HL-60 (cell line): ENCODE measurements at regions not wholly inside any gene's neighbourhood (a gene's known extent, or its start where the extent isn't known, plus 50 kb on each side); places are given as distances from the start of the nearest gene placed in this dataset.
"Not testable (repeated sequence)": the region's sequence is repeated elsewhere in the genome, so short reads cannot be mapped to it uniquely, and the experiment has no call there.

Experiments used
- DNase-seq, 2 experiments: peaks; one replicate each; pipeline ENCODE4 v3.0.0-alpha.2; 2010 to 2020; ENCODE audit warnings: low read depth in 1 of 2, low spot score in 1 of 2
- H3K27ac ChIP-seq: fragments of 250-450 bp; sonication (Bioruptor Pico); replicated peaks from 2 replicates; pipeline ENCODE4 v1.5.1; 2020; ENCODE audit warnings: mild to moderate bottlenecking, moderate library complexity
- H3K27me3 ChIP-seq: fragments of 250-450 bp; sonication (Bioruptor Pico); 2 replicates; pipeline ENCODE4 v1.5.1; 2021; ENCODE audit warnings: mild to moderate bottlenecking, moderate library complexity; ENCODE audit not compliant: insufficient read depth, poor library complexity, severe bottlenecking
- H3K4me3 ChIP-seq: replicated peaks from 2 replicates; pipeline ENCODE4 v1.5.1; 2011; ENCODE audit warnings: mild to moderate bottlenecking, control low read depth, low read length; ENCODE audit not compliant: insufficient read depth
- GABPA ChIP-seq: IDR thresholded peaks from 2 replicates; pipeline ENCODE4 v1.6.1; 2012; ENCODE audit warnings: low read depth
- POLR2AphosphoS5 ChIP-seq: IDR thresholded peaks from 2 replicates; pipeline ENCODE4 v1.6.1; 2012; ENCODE audit warnings: low read depth
- SPI1 ChIP-seq: IDR thresholded peaks from 2 replicates; pipeline ENCODE4 v1.6.1; 2012; ENCODE audit warnings: low read depth, mild to moderate bottlenecking, borderline replicate concordance
- TF ChIP-seq, protein P1 (sequence below): IDR thresholded peaks from one replicate; pipeline ENCODE4 v1.5.1; 2011; ENCODE audit warnings: low read length, control low read depth, inconsistent platforms; ENCODE audit not compliant: insufficient read depth
- TF ChIP-seq, protein P2 (sequence below): IDR thresholded peaks from 2 replicates; pipeline ENCODE4 v1.6.1; 2012; ENCODE audit warnings: low read depth; ENCODE audit not compliant: insufficient replicate concordance

DNA sequence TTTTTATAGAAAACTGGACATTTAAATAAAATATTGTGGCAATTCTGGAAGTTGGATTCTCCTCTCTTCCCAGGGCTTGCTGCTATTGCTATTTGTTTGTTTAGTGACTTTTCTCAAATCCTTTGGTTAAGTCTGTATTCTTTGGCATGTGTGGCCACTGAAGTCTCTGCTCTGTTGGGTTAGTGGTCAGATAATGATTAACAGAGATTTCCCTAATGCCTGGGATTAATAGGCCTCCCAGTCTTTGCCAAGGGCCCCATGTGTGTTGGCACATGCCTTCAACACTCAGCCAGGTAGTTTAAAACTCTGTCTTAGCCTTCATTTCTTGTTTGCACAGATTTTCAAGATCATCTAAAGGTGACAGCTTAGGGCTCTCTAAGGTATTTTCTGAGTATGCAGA lies 92.8 kb upstream of the EPB41L4A start:
- DNase-seq = no peak
- H3K27ac ChIP-seq = no peak overlapping the region

DNA sequence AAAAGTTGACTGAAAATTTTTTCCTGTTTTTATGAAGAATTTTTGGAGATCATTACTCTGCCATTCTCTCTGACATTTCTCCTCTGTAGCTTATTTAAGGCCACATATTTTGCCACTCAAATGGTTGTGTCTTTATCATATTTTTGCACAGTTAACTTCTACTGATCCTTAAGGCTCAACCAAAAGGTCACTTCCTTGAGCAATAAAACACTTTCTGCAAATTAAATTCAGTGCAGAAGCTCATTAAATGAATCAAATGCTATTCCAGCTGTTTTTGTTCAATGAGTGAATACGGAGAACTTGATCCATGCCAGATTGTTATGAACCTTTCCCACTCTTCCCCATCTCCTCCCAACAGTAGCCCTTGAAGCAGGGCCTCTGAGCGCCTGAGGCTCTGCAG lies 93.8 kb upstream of the EPB41L4A start:
- Histone ChIP-seq H3K27me3 (no peaks in the 10 kb centered on the region), H3K27ac (no peak overlapping the region), H3K4me3 (no peak overlapping the region)
- TF ChIP-seq, protein P1, sequence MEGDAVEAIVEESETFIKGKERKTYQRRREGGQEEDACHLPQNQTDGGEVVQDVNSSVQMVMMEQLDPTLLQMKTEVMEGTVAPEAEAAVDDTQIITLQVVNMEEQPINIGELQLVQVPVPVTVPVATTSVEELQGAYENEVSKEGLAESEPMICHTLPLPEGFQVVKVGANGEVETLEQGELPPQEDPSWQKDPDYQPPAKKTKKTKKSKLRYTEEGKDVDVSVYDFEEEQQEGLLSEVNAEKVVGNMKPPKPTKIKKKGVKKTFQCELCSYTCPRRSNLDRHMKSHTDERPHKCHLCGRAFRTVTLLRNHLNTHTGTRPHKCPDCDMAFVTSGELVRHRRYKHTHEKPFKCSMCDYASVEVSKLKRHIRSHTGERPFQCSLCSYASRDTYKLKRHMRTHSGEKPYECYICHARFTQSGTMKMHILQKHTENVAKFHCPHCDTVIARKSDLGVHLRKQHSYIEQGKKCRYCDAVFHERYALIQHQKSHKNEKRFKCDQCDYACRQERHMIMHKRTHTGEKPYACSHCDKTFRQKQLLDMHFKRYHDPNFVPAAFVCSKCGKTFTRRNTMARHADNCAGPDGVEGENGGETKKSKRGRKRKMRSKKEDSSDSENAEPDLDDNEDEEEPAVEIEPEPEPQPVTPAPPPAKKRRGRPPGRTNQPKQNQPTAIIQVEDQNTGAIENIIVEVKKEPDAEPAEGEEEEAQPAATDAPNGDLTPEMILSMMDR = no peak
- TF ChIP-seq, protein P2, sequence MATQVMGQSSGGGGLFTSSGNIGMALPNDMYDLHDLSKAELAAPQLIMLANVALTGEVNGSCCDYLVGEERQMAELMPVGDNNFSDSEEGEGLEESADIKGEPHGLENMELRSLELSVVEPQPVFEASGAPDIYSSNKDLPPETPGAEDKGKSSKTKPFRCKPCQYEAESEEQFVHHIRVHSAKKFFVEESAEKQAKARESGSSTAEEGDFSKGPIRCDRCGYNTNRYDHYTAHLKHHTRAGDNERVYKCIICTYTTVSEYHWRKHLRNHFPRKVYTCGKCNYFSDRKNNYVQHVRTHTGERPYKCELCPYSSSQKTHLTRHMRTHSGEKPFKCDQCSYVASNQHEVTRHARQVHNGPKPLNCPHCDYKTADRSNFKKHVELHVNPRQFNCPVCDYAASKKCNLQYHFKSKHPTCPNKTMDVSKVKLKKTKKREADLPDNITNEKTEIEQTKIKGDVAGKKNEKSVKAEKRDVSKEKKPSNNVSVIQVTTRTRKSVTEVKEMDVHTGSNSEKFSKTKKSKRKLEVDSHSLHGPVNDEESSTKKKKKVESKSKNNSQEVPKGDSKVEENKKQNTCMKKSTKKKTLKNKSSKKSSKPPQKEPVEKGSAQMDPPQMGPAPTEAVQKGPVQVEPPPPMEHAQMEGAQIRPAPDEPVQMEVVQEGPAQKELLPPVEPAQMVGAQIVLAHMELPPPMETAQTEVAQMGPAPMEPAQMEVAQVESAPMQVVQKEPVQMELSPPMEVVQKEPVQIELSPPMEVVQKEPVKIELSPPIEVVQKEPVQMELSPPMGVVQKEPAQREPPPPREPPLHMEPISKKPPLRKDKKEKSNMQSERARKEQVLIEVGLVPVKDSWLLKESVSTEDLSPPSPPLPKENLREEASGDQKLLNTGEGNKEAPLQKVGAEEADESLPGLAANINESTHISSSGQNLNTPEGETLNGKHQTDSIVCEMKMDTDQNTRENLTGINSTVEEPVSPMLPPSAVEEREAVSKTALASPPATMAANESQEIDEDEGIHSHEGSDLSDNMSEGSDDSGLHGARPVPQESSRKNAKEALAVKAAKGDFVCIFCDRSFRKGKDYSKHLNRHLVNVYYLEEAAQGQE = no peak
- no peak for TF ChIP-seq GABPA
- TF ChIP-seq POLR2AphosphoS5 = no peak
- TF ChIP-seq SPI1 = no peak
- DNase-seq = no peak

More for the DNA sequence above, 92.8 kb upstream of the EPB41L4A start:
- TF ChIP-seq POLR2AphosphoS5 (no peak), GABPA (no peak), SPI1 (no peak)
- TF ChIP-seq, protein P2 = no peak
- TF ChIP-seq, protein P1 = no peak
- Histone ChIP-seq H3K4me3 (no peak overlapping the region), H3K27me3 (no peaks in the 10 kb centered on the region)

DNA sequence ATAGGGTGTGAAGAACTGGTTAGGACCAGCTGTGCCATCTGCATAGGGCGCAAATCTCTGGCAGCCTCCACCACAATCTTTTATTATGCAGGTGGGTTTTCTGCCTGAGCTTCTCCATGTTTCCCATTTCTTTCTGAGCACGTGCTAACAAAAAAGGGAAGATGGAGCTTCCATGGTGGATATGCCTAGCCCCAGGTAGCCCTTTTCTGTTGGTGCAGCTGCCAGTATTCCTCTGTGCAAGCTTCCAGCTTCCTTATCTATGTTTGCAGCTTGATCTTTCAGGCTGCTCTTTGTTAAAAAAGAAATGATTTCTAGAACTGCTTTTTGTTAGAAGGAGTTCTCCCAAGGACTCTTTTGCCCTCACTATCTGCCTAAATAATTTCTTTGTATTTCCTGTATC lies 95.0 kb upstream of the EPB41L4A start:
- Histone ChIP-seq H3K27ac (no peak overlapping the region), H3K4me3 (no peak overlapping the region), H3K27me3 (no peaks in the 10 kb centered on the region)
- no peak for TF ChIP-seq GABPA
- TF ChIP-seq POLR2AphosphoS5 = no peak
- no peak for TF ChIP-seq SPI1
- TF ChIP-seq, protein P1 = no peak
- TF ChIP-seq, protein P2 = no peak
- no peak for DNase-seq

DNA sequence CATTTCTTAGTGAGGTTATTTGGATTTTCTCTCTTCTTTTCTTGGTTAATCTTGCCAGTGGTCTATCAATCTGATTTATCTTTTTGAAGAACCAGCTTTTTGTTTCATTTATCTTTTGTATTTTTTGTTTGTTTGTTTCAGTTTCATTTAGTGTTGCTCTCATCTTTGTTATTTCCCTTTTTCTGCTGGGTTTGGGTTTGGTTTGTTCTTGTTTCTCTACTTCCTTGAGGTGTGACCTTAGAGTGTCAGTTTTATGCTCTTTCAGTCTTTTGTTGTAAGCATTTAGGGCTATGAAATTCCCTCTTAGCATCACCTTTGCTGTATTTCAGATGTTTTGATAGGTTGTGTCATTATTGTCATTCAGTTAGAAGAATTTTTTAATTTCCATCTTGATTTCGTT lies 101.4 kb upstream of the EPB41L4A start:
- not testable (repeated sequence) for H3K27me3 ChIP-seq, DNase-seq, H3K4me3 ChIP-seq, H3K27ac ChIP-seq

DNA sequence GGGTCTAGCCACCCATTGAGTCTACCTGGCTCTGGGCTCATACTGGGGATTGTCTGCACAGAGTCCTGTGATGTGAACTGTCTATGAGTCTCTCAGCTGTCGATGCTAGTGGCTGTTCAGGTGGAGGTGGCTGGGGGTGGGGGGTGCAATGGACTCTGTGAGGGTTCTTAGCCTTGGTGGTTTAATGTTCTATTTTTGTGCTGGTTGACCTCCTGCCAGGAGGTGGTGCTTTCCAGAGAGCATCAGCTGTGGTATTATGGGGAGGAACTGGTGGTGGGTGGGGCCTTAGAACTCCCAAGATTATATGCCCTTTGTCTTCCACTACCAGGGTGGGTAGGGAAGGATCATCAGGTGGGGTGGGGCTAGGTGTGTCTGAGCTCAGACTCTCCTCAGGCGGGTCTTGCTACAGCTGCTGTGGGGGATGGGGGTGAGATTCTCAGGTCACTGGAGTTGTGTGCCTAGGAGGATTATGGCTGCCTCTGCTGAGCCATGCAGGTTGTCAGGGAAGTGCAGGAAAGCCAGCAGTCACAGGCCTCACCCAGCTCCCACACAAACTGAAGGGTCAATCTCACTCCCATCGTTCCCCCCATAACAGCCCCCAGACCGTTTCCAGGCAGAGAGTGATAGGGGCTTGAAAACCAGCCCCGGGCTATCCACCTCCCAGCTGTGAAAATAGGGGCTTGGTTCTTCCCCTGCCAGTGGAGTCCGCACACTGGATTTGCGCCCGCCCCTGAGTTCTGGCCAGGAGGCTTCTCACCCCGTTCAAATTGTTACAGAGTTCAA lies 104.0 kb upstream of the EPB41L4A start:
- H3K27ac ChIP-seq, H3K27me3 ChIP-seq, DNase-seq, H3K4me3 ChIP-seq: not testable (repeated sequence)

DNA sequence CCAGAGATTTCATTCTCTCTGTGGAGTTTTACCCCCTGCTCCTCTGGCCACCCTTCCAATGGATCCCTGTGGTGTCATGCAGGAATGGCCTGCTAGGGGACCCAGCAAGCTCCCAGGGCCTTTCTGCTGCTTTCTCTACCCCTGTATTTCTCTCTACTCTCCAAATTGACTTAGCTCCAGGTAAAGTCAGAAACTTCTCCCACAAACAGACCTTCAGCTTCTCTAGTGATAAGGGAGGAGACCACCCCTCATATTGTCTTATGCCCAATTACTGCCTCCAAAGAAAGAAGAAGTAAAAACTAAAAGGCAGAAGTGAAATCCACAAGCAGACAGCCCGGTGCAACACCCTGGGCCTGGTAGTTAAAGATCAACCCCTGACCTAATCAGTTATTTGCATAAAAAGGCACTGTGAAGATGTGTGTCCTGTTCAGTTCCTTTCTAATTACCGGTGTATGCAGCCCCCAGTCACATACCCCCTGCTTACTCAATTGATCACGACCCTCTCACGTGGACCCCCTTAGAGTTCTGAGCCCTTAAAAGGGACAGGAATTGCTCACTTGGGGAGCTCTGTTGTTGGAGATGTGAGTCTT lies 104.7 kb upstream of the EPB41L4A start:
- H3K27me3 ChIP-seq, H3K27ac ChIP-seq, H3K4me3 ChIP-seq, DNase-seq: not testable (repeated sequence)
